HG03135 (cell line): ENCODE measurements at regions not wholly inside any gene's neighbourhood (a gene's known extent, or its start where the extent isn't known, plus 50 kb on each side); places are given as distances from the start of the nearest gene placed in this dataset.

Experiments
- ATAC-seq: cut with Tn5 transposase; IDR thresholded peaks from one replicate; pipeline ENCODE4 v1.9.1; 2021; ENCODE audit warnings: mild to moderate bottlenecking, moderate library complexity; ENCODE audit not compliant: unreplicated experiment

DNA sequence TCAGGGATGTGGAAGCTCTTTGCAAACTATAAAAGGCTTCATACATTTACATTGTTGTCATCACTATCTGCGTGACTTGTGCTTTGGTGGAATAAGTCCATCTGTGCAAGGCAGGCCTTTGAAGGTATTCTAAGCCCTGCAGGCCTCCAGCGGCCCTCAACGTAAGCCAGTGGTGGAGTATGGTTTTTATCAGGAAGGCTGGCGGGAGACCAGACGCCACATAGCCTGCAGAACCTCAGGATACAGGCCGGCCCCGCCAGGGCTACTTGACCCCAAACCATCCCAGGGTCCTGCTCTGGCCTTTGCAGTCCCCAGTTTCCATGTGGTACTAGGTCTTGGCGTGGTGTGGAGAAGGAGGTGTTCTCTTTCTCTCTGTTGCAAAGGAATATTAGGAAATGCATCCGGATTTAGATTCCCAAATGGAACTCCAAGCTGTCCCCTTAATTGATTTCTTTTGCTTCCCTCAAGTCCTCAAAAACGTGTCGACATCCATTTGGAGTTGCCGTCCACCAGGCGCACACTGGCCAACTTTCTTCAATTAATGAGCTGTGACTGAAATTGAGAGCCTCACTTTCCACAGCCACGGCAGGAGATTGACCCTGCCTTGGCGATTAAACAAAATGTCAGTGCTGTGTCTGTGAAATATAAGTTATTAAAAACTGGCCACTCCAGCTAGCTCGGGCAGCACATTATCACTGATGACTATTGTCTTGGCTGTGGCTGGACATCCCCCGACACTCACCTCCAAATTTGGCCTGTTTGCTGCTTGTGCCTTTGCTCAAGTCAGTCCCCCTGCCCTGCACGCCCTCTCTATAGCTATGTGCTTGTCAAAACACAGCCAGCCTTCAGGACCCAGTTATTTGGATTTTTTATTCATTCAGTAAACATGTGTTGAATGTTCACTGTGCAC is 239.8 kb upstream of the TLE3 start:
- ATAC-seq = no peak

DNA sequence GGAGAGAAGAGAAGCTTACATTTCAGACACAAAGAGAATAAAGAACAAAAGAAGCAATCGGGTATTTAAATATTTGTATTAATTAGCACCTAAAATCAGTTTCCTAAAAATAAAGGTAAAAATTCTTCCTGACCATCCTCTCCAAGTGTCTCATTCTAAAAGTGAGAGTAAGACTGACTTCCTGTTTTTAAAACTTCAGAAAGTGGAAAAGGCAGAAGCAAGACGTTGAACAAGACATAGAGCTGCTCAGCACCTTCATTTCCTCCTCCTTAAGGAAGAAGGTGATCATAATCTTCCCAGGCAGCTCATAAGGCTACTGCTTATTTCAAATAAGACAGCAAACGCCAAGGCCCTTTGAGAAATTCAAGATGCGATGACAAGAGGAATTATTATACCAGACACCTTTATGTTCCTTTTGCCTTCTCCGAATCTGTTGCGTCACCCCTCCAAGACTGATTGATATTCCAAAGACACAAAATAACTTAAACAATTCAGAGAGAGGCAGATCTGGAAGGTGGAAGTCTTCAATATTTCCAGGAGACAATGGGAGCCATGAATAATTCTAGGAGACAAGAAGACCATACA is 238.8 kb upstream of the TLE3 start:
- no peak for ATAC-seq

DNA sequence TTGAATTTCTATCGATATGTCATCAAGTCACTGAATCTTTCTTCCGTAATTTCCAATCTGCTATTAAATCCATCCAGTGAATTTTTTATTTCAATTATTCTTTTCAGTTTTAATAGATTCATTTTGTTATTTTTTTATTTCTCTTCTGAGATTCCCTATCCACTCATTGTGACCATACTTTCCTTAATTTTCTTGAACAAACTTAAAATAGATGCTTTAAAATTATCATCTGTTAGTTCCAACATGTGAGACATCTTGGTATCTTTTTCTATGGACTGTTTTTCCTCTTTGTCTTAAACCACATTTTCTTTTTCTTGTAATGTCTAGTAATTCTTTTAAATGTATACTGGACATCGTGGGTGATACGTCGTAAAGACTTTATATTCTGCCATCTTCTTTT is 236.6 kb upstream of the TLE3 start:
- ATAC-seq = no peak

DNA sequence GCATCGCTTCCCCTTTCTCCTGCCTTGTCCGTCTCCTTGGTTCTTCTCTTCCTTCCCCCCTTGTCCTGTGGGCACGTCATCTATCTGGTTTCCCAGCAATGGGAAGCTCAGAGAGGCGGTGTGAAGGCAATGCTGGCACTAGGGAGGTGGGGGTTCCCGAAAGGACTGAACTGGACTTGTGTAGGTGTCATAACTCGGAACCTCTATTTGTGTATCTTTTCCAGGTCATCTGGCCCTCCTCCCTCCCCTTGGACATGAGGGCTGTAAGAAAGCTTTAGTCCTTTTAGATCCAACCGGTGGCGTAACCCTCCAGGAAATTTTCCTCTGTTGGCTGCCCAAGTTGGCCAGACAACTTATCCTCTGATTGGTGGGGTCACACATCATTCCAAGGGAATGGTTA is 231.5 kb upstream of the TLE3 start:
- no peak for ATAC-seq

- ATAC-seq = no peak
Observed at GRCh38 chr15:70328679-70329115, 231.0 kb upstream of the TLE3 start.

- ATAC-seq = peak; percentile 67
Observed at GRCh38 chr15:70327856-70328678, 230.3 kb upstream of the TLE3 start.

DNA sequence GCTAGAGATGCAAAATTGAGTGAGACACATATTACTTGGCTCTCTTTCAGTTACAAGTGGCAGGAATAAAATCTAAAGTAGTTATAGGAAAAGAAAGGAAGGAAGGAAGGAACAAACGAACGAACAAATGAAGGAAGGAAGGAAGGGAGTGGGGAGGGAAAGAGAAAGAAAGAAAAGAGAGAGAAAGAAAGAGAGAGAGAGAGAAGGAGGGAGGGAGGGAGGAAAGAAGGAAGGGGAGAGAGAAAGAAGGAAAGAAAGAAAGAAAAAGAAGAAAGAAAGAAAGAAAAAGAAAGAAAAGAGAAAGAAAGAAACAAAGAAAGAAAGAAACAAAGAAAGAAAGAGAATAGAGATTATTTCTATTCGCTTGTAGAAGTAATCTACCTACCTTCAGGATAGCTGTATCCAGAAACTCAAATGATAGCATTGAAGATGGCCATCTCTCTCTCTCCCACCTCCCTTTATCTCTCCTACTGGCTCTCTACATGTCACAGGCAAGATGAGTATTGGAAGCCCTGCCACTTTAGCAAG is 229.7 kb upstream of the TLE3 start:
- ATAC-seq = peak; percentile 37

GRCh38 chr15:70324001-70324974 is 226.6 kb upstream of the TLE3 start:
- no peak for ATAC-seq

DNA sequence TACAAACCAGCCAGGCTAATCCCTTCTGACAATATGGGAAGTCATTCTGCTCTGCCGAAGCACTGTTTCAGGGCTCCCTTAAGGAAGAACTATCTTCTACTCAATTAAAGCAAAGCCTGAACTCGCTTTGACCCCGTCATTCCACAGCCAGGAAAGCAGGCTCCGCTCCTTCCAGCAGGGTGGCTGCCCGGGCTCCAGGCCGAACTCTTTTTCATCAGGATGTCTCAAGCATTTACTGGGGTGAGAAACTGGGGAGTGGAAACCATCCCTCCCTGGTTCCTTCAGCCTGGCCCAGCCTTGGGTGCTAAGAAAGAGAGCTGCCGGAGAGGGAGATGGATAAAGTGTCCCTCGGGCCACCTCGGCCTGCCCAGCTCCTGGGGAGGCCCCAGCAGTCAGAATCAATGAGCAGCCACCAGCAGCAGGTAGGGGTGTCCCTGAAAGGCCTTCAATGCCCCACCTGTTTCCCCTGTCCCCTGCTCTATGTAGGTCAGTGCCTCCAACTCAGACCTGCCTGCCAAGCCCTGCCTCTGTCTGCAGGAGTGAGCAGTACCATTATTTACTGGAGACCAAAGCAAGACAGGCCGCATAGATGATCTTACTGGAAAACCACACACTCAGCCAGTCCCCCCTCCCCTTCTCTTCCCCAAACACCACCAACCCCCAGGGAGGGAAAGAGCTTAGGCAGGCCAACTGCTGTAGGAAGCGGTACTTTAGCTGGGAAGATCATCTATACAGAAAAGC is 225.6 kb upstream of the TLE3 start:
- no peak for ATAC-seq

- no peak for ATAC-seq
Observed at GRCh38 chr15:70322051-70322668, 224.4 kb upstream of the TLE3 start.

- no peak for ATAC-seq
Observed at GRCh38 chr15:70321172-70321819, 223.6 kb upstream of the TLE3 start.

GRCh38 chr15:70320482-70320881 is 222.8 kb upstream of the TLE3 start:
- ATAC-seq = no peak

DNA sequence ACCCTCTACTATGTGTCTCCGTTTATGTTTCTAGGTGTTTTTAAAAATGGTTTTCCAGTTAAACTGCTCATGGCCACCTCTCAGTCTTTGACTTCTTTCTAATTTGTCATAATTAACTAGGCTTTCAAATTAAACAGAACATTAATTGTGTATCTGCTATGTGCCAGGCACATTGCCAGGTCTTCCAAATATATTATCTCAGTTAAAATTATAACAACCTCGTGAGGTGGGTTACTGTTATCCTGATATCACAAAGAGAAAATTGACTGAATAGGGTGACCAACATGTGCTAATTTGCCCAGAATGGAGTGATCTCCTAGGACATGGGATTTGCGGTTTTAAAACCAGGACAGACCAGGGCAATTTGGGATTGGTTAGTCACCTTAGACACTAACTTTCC is 222.4 kb upstream of the TLE3 start:
- ATAC-seq = no peak

DNA sequence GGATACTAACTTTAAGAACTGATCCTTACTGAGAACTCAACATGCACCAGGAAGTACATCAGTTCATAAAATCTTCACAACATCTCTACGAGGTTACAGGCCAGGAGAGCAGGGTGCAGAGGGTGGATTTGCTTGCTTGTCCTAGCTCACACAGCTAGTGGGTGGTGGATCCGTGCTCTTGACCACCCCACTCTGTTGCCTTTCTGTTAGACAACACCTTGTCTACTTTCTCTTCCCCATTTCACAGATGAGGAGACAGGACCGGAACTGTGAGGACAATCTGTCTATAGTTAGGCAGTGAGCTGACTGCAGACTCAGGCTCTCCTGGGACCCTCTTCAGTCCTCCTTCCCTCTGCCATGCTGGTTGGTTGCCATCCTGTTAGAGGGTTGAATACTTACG is 221.7 kb upstream of the TLE3 start:
- ATAC-seq = peak; percentile 88

- ATAC-seq = peak; percentile 38
Observed at GRCh38 chr15:70318594-70319465, 221.1 kb upstream of the TLE3 start.

- no peak for ATAC-seq
Observed at GRCh38 chr15:70316059-70316600, 218.4 kb upstream of the TLE3 start.

GRCh38 chr15:70315431-70315830 is 217.7 kb upstream of the TLE3 start:
- no peak for ATAC-seq
